ENCODE measurements at regions not wholly inside any gene's neighbourhood (a gene's known extent, or its start where the extent isn't known, plus 50 kb on each side); places are given as distances from the start of the nearest gene placed in this dataset.
"Not testable (repeated sequence)": the region's sequence is repeated elsewhere in the genome, so short reads cannot be mapped to it uniquely, and the experiment has no call there.

GRCh38 chr5:116951219-116951618, 376.6 kb upstream of the SEMA6A start:
- Histone ChIP-seq H3K27me3 (ENCODE audit: insufficient read depth, insufficient read length) (no peaks in the 10 kb centered on the region), H3K4me1 (ENCODE audit: insufficient read depth, insufficient read length) (no peaks in the 10 kb centered on the region), H3K4me3 (ENCODE audit: insufficient read length, low read depth) (no peak overlapping the region), H3K9ac (ENCODE audit: insufficient read length, low read depth) (no peak overlapping the region), H3K36me3 (ENCODE audit: insufficient read depth, insufficient read length, low read length) (no peaks in the 10 kb centered on the region), H3K9me3 (ENCODE audit: insufficient read depth, low read length) (peaks cover 28% of the 10 kb centered on the region; the same call in 1 of the 2 replicates)
- TF ChIP-seq YY1 (IDR thresholded peaks at IDR 0.05; ENCODE audit: insufficient read depth, insufficient read length) (no peak), ZNF274 (IDR thresholded peaks at IDR 0.05; ENCODE audit: low read depth, low read length) (no peak), SUZ12 (IDR thresholded peaks at IDR 0.05; ENCODE audit: extremely low read depth, insufficient read depth, insufficient read length) (no peak)
- no peak for DNase-seq (ENCODE audit: low read depth, low spot score)

DNA sequence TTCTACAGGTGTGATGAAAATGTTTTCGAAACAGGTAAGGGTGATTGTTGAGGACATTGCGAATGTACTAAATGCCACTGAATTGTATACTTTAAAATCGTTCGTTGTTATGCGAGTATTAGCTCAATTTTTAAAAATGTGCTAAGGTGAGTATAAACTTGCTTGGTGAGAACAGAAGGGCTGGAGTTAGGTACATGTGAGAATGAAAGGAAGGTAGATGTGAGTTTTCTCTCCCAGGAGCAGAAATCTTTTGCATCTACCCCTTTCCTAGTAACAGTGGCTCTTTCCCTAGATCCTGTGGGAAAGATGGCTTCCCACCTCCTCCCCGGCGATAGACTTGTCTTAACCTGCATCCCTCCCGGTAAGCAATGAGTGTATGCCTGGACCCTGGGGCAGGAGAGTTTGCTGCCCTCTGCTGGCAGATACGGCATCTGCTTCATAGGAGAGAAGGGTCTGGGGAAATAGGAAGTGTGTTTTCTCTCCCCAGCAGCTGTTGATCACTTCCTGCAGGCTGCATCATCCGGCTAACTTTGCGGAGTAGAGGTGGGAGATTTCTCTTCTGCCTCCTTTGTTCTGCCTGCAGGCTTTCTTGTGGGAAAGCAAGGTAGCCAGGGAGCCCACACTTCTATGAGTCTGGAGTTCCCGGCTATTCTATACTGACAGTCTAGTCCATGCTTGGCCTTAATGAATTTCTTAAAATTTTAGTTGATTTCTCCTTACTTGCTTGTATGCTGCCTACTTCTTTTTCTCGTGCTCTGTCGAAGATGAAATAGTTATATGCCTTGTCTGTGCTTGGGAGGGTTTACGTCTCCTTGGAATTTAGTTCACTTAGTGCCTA, 373.3 kb upstream of the SEMA6A start:
- H3K36me3 ChIP-seq (ENCODE audit: insufficient read depth, insufficient read length, low read length), result no peaks in the 10 kb centered on the region
- H3K9me3 ChIP-seq (ENCODE audit: insufficient read depth, low read length), result peaks cover 29% of the 10 kb centered on the region; the same call in 1 of the 2 replicates
- H3K4me1 ChIP-seq (ENCODE audit: insufficient read depth, insufficient read length), result no peaks in the 10 kb centered on the region
- no peak overlapping the region for H3K9ac ChIP-seq (ENCODE audit: insufficient read length, low read depth)
- H3K4me3 ChIP-seq (ENCODE audit: insufficient read length, low read depth), result no peak overlapping the region
- no peak for DNase-seq (ENCODE audit: low read depth, low spot score)
- H3K27me3 ChIP-seq (ENCODE audit: insufficient read depth, insufficient read length), result no peaks in the 10 kb centered on the region
- TF ChIP-seq YY1 (IDR thresholded peaks at IDR 0.05; ENCODE audit: insufficient read depth, insufficient read length) (no peak), SUZ12 (IDR thresholded peaks at IDR 0.05; ENCODE audit: extremely low read depth, insufficient read depth, insufficient read length) (no peak), ZNF274 (IDR thresholded peaks at IDR 0.05; ENCODE audit: low read depth, low read length) (no peak)

DNA sequence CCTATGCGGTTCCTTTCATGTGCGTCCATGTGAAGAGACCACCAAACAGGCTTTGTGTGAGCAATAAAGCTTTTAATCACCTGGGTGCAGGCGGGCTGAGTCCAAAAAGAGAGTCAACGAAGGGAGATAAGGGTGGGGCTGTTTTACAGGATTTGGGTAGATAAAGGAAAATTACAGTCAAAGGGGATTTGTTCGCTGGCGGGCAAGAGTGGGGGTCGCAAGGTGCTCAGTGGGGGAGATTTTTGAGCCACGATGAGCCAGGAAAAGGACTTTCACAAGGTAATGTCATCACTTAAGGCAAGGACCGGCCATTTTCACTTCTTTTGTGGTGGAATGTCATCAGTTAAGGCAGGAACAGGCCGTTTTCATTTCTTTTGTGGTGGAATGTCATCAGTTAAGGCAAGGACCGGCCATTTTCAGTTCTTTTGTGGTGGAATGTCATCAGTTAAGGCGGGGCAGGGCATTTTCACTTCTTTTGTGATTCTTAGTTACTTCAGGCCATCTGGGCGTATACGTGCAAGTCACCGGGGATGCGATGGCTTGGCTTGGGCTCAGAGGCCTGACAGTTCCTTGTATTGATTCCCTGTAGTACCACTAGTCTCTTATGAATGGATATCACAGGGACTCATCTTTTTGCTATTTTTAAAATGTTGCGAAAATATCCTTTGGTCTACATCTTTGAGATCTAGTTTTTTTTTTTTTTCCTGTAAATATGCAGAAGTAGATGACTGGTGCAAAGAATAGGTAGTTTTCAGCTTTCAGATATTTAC, 371.2 kb upstream of the SEMA6A start:
- not testable (repeated sequence) for DNase-seq (ENCODE audit: low read depth, low spot score); H3K36me3 ChIP-seq (ENCODE audit: insufficient read depth, insufficient read length, low read length); H3K4me3 ChIP-seq (ENCODE audit: insufficient read length, low read depth); H3K9ac ChIP-seq (ENCODE audit: insufficient read length, low read depth); H3K4me1 ChIP-seq (ENCODE audit: insufficient read depth, insufficient read length); H3K27me3 ChIP-seq (ENCODE audit: insufficient read depth, insufficient read length)
- peaks cover 24% of the 10 kb centered on the region; the same call in 1 of the 2 replicates for H3K9me3 ChIP-seq (ENCODE audit: insufficient read depth, low read length)

DNA sequence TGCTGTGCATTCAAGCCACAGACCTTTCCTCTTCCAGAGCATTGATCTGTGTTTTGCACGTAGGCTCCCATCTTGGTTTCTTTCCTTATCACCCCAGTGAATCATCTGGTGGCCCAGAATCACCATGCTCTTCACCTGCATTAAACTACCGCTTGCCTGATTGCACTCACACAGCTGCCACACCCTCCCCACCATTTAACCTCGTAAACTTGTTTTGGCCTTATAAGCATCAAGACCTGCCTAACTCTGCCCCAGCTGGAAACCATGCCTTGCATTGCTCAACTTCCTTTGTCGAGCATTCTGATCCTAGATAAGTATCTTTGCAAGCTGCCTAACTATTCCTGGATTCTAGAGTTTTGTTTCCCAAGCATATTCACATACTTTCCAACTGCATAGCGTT, 369.6 kb upstream of the SEMA6A start:
- H3K27me3 ChIP-seq (ENCODE audit: insufficient read depth, insufficient read length), result no peaks in the 10 kb centered on the region
- TF ChIP-seq SUZ12 (IDR thresholded peaks at IDR 0.05; ENCODE audit: extremely low read depth, insufficient read depth, insufficient read length), result no peak
- no peak for TF ChIP-seq ZNF274 (IDR thresholded peaks at IDR 0.05; ENCODE audit: low read depth, low read length)
- no peak for TF ChIP-seq YY1 (IDR thresholded peaks at IDR 0.05; ENCODE audit: insufficient read depth, insufficient read length)
- H3K9me3 ChIP-seq (ENCODE audit: insufficient read depth, low read length), result peaks cover 20% of the 10 kb centered on the region; the same call in 1 of the 2 replicates
- DNase-seq (ENCODE audit: low read depth, low spot score), result peak; percentile 42
- H3K9ac ChIP-seq (ENCODE audit: insufficient read length, low read depth), result no peak overlapping the region
- no peaks in the 10 kb centered on the region for H3K4me1 ChIP-seq (ENCODE audit: insufficient read depth, insufficient read length)
- no peak overlapping the region for H3K4me3 ChIP-seq (ENCODE audit: insufficient read length, low read depth)
- H3K36me3 ChIP-seq (ENCODE audit: insufficient read depth, insufficient read length, low read length), result no peaks in the 10 kb centered on the region

DNA sequence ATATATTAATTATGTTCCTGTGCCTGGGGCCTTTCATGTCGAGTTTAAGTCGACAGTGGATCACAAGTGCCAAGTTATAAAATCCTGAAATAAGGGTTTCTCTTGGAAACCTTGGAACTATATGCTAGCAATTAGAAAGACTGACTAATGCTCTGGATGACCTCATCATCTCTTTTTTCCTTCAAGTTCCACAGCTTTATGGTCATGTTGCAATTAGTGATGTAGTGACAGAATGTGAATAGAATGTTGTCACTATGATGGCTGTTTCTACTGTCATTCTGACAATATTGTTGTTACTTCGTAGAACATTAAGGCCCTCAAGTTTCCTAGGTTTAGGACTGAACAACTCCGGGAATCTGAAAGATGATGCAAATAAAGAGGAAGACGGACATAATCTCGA, 368.0 kb upstream of the SEMA6A start:
- Histone ChIP-seq H3K27me3 (ENCODE audit: insufficient read depth, insufficient read length) (no peaks in the 10 kb centered on the region), H3K36me3 (ENCODE audit: insufficient read depth, insufficient read length, low read length) (no peaks in the 10 kb centered on the region), H3K4me3 (ENCODE audit: insufficient read length, low read depth) (no peak overlapping the region), H3K9ac (ENCODE audit: insufficient read length, low read depth) (no peak overlapping the region), H3K9me3 (ENCODE audit: insufficient read depth, low read length) (peaks cover 15% of the 10 kb centered on the region; the same call in 1 of the 2 replicates), H3K4me1 (ENCODE audit: insufficient read depth, insufficient read length) (no peaks in the 10 kb centered on the region)
- no peak for DNase-seq (ENCODE audit: low read depth, low spot score)
- TF ChIP-seq ZNF274 (IDR thresholded peaks at IDR 0.05; ENCODE audit: low read depth, low read length) (no peak), SUZ12 (IDR thresholded peaks at IDR 0.05; ENCODE audit: extremely low read depth, insufficient read depth, insufficient read length) (no peak), YY1 (IDR thresholded peaks at IDR 0.05; ENCODE audit: insufficient read depth, insufficient read length) (no peak)

GRCh38 chr5:116939641-116940040, 365.0 kb upstream of the SEMA6A start:
- Histone ChIP-seq H3K9me3 (ENCODE audit: insufficient read depth, low read length) (no peaks in the 10 kb centered on the region; the same call in 1 of the 2 replicates), H3K4me1 (ENCODE audit: insufficient read depth, insufficient read length) (no peaks in the 10 kb centered on the region), H3K4me3 (ENCODE audit: insufficient read length, low read depth) (no peak overlapping the region), H3K27me3 (ENCODE audit: insufficient read depth, insufficient read length) (no peaks in the 10 kb centered on the region), H3K9ac (ENCODE audit: insufficient read length, low read depth) (no peak overlapping the region), H3K36me3 (ENCODE audit: insufficient read depth, insufficient read length, low read length) (no peaks in the 10 kb centered on the region)
- TF ChIP-seq ZNF274 (IDR thresholded peaks at IDR 0.05; ENCODE audit: low read depth, low read length) (no peak), YY1 (IDR thresholded peaks at IDR 0.05; ENCODE audit: insufficient read depth, insufficient read length) (no peak), SUZ12 (IDR thresholded peaks at IDR 0.05; ENCODE audit: extremely low read depth, insufficient read depth, insufficient read length) (no peak)
- DNase-seq (ENCODE audit: low read depth, low spot score), result no peak

DNA sequence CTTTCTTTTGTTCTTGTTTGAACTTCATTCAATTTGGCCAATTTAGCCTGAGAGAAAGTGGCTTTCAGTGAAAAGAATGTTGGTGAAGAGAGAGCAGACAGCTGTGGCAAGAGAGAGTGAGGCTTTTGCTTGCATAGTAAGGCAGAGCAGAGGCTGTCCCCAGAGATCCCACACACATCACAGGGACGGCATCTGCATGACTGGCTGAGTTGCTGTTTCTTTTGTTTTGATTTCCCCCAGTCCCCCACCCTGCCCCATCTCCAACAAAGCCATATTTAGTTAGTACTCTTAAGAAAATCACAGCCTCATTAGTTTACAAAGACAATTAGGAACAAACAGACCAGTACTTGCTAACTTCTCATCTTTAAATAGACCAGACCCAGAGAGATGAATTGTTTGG, 363.9 kb upstream of the SEMA6A start:
- Histone ChIP-seq H3K4me1 (ENCODE audit: insufficient read depth, insufficient read length) (no peaks in the 10 kb centered on the region), H3K4me3 (ENCODE audit: insufficient read length, low read depth) (no peak overlapping the region), H3K9me3 (ENCODE audit: insufficient read depth, low read length) (no peaks in the 10 kb centered on the region; the same call in 1 of the 2 replicates), H3K9ac (ENCODE audit: insufficient read length, low read depth) (no peak overlapping the region), H3K27me3 (ENCODE audit: insufficient read depth, insufficient read length) (no peaks in the 10 kb centered on the region), H3K36me3 (ENCODE audit: insufficient read depth, insufficient read length, low read length) (no peaks in the 10 kb centered on the region)
- DNase-seq (ENCODE audit: low read depth, low spot score), result peak; percentile 74
- TF ChIP-seq YY1 (IDR thresholded peaks at IDR 0.05; ENCODE audit: insufficient read depth, insufficient read length) (no peak), ZNF274 (IDR thresholded peaks at IDR 0.05; ENCODE audit: low read depth, low read length) (no peak), SUZ12 (IDR thresholded peaks at IDR 0.05; ENCODE audit: extremely low read depth, insufficient read depth, insufficient read length) (no peak)

Measured in NT2/D1 (cell line).